HepG2 (cell line): ENCODE measurements at regions not wholly inside any gene's neighbourhood (a gene's known extent, or its start where the extent isn't known, plus 50 kb on each side); places are given as distances from the start of the nearest gene placed in this dataset.

Source experiments
- ATAC-seq: fragments of 200-7000 bp; cut with Tn5 transposase; 3 replicates; pipeline ENCODE4 v1.9.1; 2020; ENCODE audit warnings: mild to moderate bottlenecking, moderate library complexity
- BruUV-seq: library from RNA; stranded (reverse); fragments of 400-500 nt; replicated peaks from 2 replicates; lab custom pipeline; 2021; lab: Mats Ljungman, UMichigan
- CTCF ChIA-PET: fragments of 300-600 bp; formaldehyde crosslinking; extraction: SDS; loops from one replicate; lab custom pipeline; 2021; ENCODE audit warnings: low total read pairs, inconsistent platforms, low intra/inter-chr PET ratio; lab: Yijun Ruan, JAX
- POLR2A ChIA-PET: fragments of 350-600 bp; sonication (Branson Sonifier 250); formaldehyde crosslinking; loops from one replicate; lab custom pipeline; 2020; ENCODE audit warnings: antibody characterized with exemption, inconsistent platforms; lab: Yijun Ruan, JAX
- DNase-seq: peaks from one replicate; pipeline ENCODE4 v3.0.0-alpha.2; 2015; ENCODE audit warnings: low spot score
- FAIRE-seq: peaks from 3 replicates; lab custom pipeline; 2011; peaks lifted over from hg19 to GRCh38; lab: Jason Lieb, UNC
- H2AFZ ChIP-seq: one replicate; pipeline ENCODE4 v1.6.1; 2011; ENCODE audit warnings: low read length, inconsistent platforms
- H3K27ac ChIP-seq: fragments of 300-600 bp; 3 replicates; pipeline ENCODE4 v1.8.0; 2011; ENCODE audit warnings: mixed run types, mild to moderate bottlenecking, mixed read lengths, low read length, inconsistent platforms; ENCODE audit not compliant: insufficient read depth; ENCODE audit errors: extremely low read length
- H3K27me3 ChIP-seq, 2 experiments: fragments of 200-600 bp in 1 of 2; 2 replicates in 1 of 2; 3 replicates in 1 of 2; pipeline versions ENCODE4 v1.6.0 to v1.8.0; 2011; ENCODE audit warnings: low read length in 2 of 2, mild to moderate bottlenecking in 2 of 2, moderate library complexity in 2 of 2, inconsistent platforms in 1 of 2; ENCODE audit not compliant: insufficient read depth in 2 of 2, control insufficient read depth in 1 of 2
- H3K36me3 ChIP-seq, 2 experiments: fragments of 200-600 bp in 1 of 2; replicated peaks in 1 of 2; 2 replicates in 1 of 2; 3 replicates in 1 of 2; pipeline versions ENCODE4 v1.5.1 to v1.8.0; 2011; ENCODE audit warnings: low read length in 2 of 2, inconsistent platforms in 1 of 2; ENCODE audit not compliant: insufficient read depth in 2 of 2, control insufficient read depth in 1 of 2
- H3K4me1 ChIP-seq: 2 replicates; pipeline ENCODE4 v1.5.1; 2012; ENCODE audit warnings: low read length, inconsistent platforms; ENCODE audit not compliant: insufficient read depth
- H3K4me2 ChIP-seq: 2 replicates; pipeline ENCODE4 v1.6.0; 2011; ENCODE audit warnings: low read depth, low read length, inconsistent platforms
- H3K4me3 ChIP-seq, 3 experiments: fragments of 200-600 bp in 1 of 3; sonication (generic), shearing (Covaris generic) in 1 of 3; replicated peaks in 1 of 3; 2 replicates each; pipeline ENCODE4 v1.5.1; 2011 to 2016; ENCODE audit warnings: low read length in 3 of 3, inconsistent platforms in 2 of 3, low read depth in 2 of 3, mild to moderate bottlenecking in 2 of 3, control low read depth in 1 of 3, mixed read lengths in 1 of 3; ENCODE audit not compliant: insufficient read depth in 1 of 3
- H3K79me2 ChIP-seq: one replicate; pipeline ENCODE4 v1.6.1; 2011; ENCODE audit warnings: low read length, inconsistent platforms; ENCODE audit not compliant: insufficient read depth
- H3K9ac ChIP-seq: 2 replicates; pipeline ENCODE4 v1.6.0; 2011; ENCODE audit warnings: mild to moderate bottlenecking, low read depth, low read length, inconsistent platforms; ENCODE audit not compliant: insufficient read depth
- H3K9me3 ChIP-seq: 2 replicates; pipeline ENCODE4 v1.5.1; 2012; ENCODE audit warnings: mild to moderate bottlenecking, low read length
- H4K20me1 ChIP-seq: 2 replicates; pipeline ENCODE4 v1.6.0; 2011; ENCODE audit warnings: inconsistent platforms, mild to moderate bottlenecking, low read length, moderate library complexity; ENCODE audit not compliant: insufficient read depth
- ETV5 ChIP-seq: IDR thresholded peaks from 2 replicates; pipeline ENCODE4 v1.6.1; 2018; ENCODE audit warnings: missing biosample characterization, missing genetic modification reagents, inconsistent platforms, borderline replicate concordance
- GABPA ChIP-seq, 2 experiments: IDR thresholded peaks; 2 replicates each; pipeline ENCODE4 v1.6.1; 2011 to 2016; ENCODE audit warnings: low read depth in 2 of 2, low read length in 1 of 2, missing biosample characterization in 1 of 2, missing genetic modification characterization in 1 of 2
- GMEB2 ChIP-seq: IDR thresholded peaks from 2 replicates; pipeline ENCODE4 v1.6.1; 2016; ENCODE audit warnings: missing biosample characterization, missing genetic modification reagents, low read depth
- GPN1 ChIP-seq: sonication (generic); formaldehyde crosslinking; IDR thresholded peaks from 2 replicates; pipeline ENCODE4 v1.5.1; 2020; ENCODE audit warnings: missing genetic modification reagents, borderline replicate concordance
- ISL2 ChIP-seq: sonication (generic); formaldehyde crosslinking; IDR thresholded peaks from 2 replicates; pipeline ENCODE4 v1.5.0; 2020; ENCODE audit warnings: missing genetic modification reagents
- MTF2 ChIP-seq: sonication (generic); formaldehyde crosslinking; IDR thresholded peaks from 2 replicates; pipeline ENCODE4 v1.5.0; 2020; ENCODE audit warnings: missing genetic modification reagents, borderline replicate concordance
- NFE2L1 ChIP-seq: sonication (generic); formaldehyde crosslinking; IDR thresholded peaks from 2 replicates; pipeline ENCODE4 v1.4.0; 2020; ENCODE audit warnings: missing genetic modification reagents, mild to moderate bottlenecking, borderline replicate concordance
- RORA ChIP-seq: sonication (generic); formaldehyde crosslinking; IDR thresholded peaks from 2 replicates; pipeline ENCODE4 v1.5.0; 2020; ENCODE audit warnings: mild to moderate bottlenecking, missing genetic modification reagents, moderate library complexity
- SMAD3 ChIP-seq: sonication (generic); formaldehyde crosslinking; IDR thresholded peaks from 2 replicates; pipeline ENCODE4 v1.4.0; 2020; ENCODE audit warnings: missing genetic modification reagents
- SMARCC2 ChIP-seq: fragments of 450-650 bp; IDR thresholded peaks from 2 replicates; pipeline ENCODE4 v1.6.1; 2017; ENCODE audit warnings: antibody characterized with exemption, mild to moderate bottlenecking
- SNAPC4 ChIP-seq: sonication (generic); formaldehyde crosslinking; IDR thresholded peaks from 2 replicates; pipeline ENCODE4 v1.4.0; 2020; ENCODE audit warnings: mild to moderate bottlenecking, missing genetic modification reagents
- ZBTB34 ChIP-seq: sonication (generic); formaldehyde crosslinking; IDR thresholded peaks from 2 replicates; pipeline ENCODE4 v1.8.0; 2022; ENCODE audit warnings: mild to moderate bottlenecking, missing genetic modification reagents
- ZC3H13 ChIP-seq: sonication (generic); formaldehyde crosslinking; IDR thresholded peaks from 2 replicates; pipeline ENCODE4 v1.8.1; 2023; ENCODE audit warnings: mild to moderate bottlenecking, missing genetic modification reagents, moderate library complexity
- ZNF10 ChIP-seq: sonication (generic); formaldehyde crosslinking; IDR thresholded peaks from 2 replicates; pipeline ENCODE4 v1.4.0; 2020; ENCODE audit warnings: mild to moderate bottlenecking, low read depth, missing genetic modification reagents, borderline replicate concordance
- ZNF317 ChIP-seq: sonication (generic); formaldehyde crosslinking; IDR thresholded peaks from 2 replicates; pipeline ENCODE4 v1.5.0; 2020; ENCODE audit warnings: mild to moderate bottlenecking, missing genetic modification reagents
- WGBS: methylation state at CpG from one replicate; pipeline ENCODE4 v1.1.6; 2017; ENCODE audit warnings: low lambda C conversion rate; 5-methylcytosine and 5-hydroxymethylcytosine counted together
- in situ Hi-C: cut with HindIII; loops from 2 replicates; pipeline ENCODE4 v1.10.0; 2017; ENCODE audit warnings: low pct_unique_long_range_greater_than_20kb; ENCODE audit not compliant: extremely low pct_ligation_motif_present
- intact Hi-C: fragments of 100-400 bp; cut with micrococcal nuclease; formaldehyde crosslinking; loops from one replicate; pipeline ENCODE4 v1.10.0; 2022; ENCODE audit not compliant: unreplicated experiment
- TF ChIP-seq, protein P1 (sequence below): sonication (generic); formaldehyde crosslinking; conservative IDR thresholded peaks from 2 replicates; pipeline ENCODE4 v1.8.0; 2022; ENCODE audit warnings: missing genetic modification reagents

- H2AFZ ChIP-seq: no peak overlapping the region
- ChIA-PET CTCF (no interaction called here), POLR2A (no interaction called here)
- DNase-seq (no peak), FAIRE-seq (no peak), ATAC-seq (no peak)
- no peak overlapping the region for H3K9ac ChIP-seq
- H3K36me3 ChIP-seq: no peaks in the 10 kb centered on the region
- H3K27me3 ChIP-seq: no peaks in the 10 kb centered on the region
- H3K4me3 ChIP-seq: no peak overlapping the region
- BruUV-seq: no TSS peak
- no peak overlapping the region for H3K4me2 ChIP-seq
- WGBS: 2% methylated on average over 3 of the region's 3 CpGs
- no peaks in the 10 kb centered on the region for H3K4me1 ChIP-seq
- intact Hi-C loops (no loop called here), in situ Hi-C loops (no loop called here)
- no peak overlapping the region for H3K27ac ChIP-seq
- H4K20me1 ChIP-seq: no peaks in the 10 kb centered on the region
- no peaks in the 10 kb centered on the region for H3K79me2 ChIP-seq
- no peaks in the 10 kb centered on the region for H3K9me3 ChIP-seq
- TF ChIP-seq SNAPC4 (no peak), RORA (no peak), ETV5 (CRISPR knock-in tag) (no peak), ZNF10 (no peak), MTF2 (CRISPR knock-in tag) (no peak), GPN1 (CRISPR knock-in tag) (no peak), NFE2L1 (no peak), ZBTB34 (CRISPR knock-in tag) (no peak), ISL2 (CRISPR knock-in tag) (no peak), SMAD3 (CRISPR knock-in tag) (no peak), SMARCC2 (no peak), ZC3H13 (CRISPR knock-in tag) (no peak), ZNF317 (no peak), GABPA (IDR thresholded peaks at IDR 0.05; ENCODE audit: low read depth, low read length) (no peak), GABPA (CRISPR knock-in tag; IDR thresholded peaks at IDR 0.05; ENCODE audit: low read depth) (no peak), GMEB2 (CRISPR knock-in tag) (no peak)
- TF ChIP-seq, protein P1, sequence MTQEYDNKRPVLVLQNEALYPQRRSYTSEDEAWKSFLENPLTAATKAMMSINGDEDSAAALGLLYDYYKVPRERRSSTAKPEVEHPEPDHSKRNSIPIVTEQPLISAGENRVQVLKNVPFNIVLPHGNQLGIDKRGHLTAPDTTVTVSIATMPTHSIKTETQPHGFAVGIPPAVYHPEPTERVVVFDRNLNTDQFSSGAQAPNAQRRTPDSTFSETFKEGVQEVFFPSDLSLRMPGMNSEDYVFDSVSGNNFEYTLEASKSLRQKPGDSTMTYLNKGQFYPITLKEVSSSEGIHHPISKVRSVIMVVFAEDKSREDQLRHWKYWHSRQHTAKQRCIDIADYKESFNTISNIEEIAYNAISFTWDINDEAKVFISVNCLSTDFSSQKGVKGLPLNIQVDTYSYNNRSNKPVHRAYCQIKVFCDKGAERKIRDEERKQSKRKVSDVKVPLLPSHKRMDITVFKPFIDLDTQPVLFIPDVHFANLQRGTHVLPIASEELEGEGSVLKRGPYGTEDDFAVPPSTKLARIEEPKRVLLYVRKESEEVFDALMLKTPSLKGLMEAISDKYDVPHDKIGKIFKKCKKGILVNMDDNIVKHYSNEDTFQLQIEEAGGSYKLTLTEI (CRISPR knock-in tag): no peak
Measured at GRCh38 chr10:4576206-4576605, 249.8 kb upstream of the AKR1E2 start.
